Epithelial cell of esophagus (primary cell): ENCODE measurements at regions not wholly inside any gene's neighbourhood (a gene's known extent, or its start where the extent isn't known, plus 50 kb on each side); places are given as distances from the start of the nearest gene placed in this dataset.

Experiments
- DNase-seq: peaks from one replicate; pipeline ENCODE4 v3.0.0; 2010; ENCODE audit warnings: low read depth
- H3K4me3 ChIP-seq: 2 replicates; pipeline ENCODE4 v1.5.1; 2011; ENCODE audit warnings: mild to moderate bottlenecking, low read length, control low read depth
- TF ChIP-seq, protein P1 (sequence below): IDR thresholded peaks from 2 replicates; pipeline ENCODE4 v1.5.1; 2011; ENCODE audit warnings: low read depth, mild to moderate bottlenecking, low read length, control low read depth, inconsistent platforms; ENCODE audit not compliant: insufficient read depth; ENCODE audit errors: missing control alignments

GRCh38 chr14:44163946-44164345, 343.1 kb downstream of the FSCB start:
- peak; percentile 16 for DNase-seq
- H3K4me3 ChIP-seq, result no peak overlapping the region
- TF ChIP-seq, protein P1, sequence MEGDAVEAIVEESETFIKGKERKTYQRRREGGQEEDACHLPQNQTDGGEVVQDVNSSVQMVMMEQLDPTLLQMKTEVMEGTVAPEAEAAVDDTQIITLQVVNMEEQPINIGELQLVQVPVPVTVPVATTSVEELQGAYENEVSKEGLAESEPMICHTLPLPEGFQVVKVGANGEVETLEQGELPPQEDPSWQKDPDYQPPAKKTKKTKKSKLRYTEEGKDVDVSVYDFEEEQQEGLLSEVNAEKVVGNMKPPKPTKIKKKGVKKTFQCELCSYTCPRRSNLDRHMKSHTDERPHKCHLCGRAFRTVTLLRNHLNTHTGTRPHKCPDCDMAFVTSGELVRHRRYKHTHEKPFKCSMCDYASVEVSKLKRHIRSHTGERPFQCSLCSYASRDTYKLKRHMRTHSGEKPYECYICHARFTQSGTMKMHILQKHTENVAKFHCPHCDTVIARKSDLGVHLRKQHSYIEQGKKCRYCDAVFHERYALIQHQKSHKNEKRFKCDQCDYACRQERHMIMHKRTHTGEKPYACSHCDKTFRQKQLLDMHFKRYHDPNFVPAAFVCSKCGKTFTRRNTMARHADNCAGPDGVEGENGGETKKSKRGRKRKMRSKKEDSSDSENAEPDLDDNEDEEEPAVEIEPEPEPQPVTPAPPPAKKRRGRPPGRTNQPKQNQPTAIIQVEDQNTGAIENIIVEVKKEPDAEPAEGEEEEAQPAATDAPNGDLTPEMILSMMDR, result no peak

- no peak for DNase-seq
- TF ChIP-seq, protein P1, result no peak
- no peak overlapping the region for H3K4me3 ChIP-seq
These were observed 344.9 kb downstream of the FSCB start for GRCh38 chr14:44162197-44162596.

- TF ChIP-seq, protein P1, result no peak
- DNase-seq, result no peak
- no peak overlapping the region for H3K4me3 ChIP-seq
These were observed 352.2 kb downstream of the FSCB start for GRCh38 chr14:44154874-44155273.

GRCh38 chr14:44154446-44154845, 352.6 kb downstream of the FSCB start:
- DNase-seq, result no peak
- TF ChIP-seq, protein P1, result no peak
- no peak overlapping the region for H3K4me3 ChIP-seq

GRCh38 chr14:44151130-44151820, 355.8 kb downstream of the FSCB start:
- no peak overlapping the region for H3K4me3 ChIP-seq
- TF ChIP-seq, protein P1, result no peak
- no peak for DNase-seq

DNA sequence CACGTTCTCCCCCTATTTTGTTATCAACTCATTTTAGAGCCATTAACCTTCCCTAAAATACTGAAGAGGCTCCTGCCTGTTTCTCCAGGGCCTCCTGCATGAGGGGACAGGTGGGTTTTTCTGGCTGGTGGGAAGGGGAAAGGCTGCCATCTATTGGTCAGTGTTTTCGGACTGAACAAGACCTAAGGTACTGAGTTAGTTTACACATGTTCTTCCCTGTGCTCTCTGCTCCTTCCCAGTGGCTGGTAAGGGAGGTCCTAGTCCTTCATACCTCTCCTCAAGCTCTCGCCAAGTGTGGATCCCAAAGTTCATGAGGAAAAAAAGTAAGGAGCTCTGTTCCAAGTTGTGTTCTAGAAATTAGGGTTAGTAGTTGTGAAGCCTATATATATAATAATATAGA, 357.5 kb downstream of the FSCB start:
- peak; percentile 43 for DNase-seq
- TF ChIP-seq, protein P1, result peak; percentile 37
- H3K4me3 ChIP-seq, result no peak overlapping the region

- no peak overlapping the region for H3K4me3 ChIP-seq
- TF ChIP-seq, protein P1, result no peak
- no peak for DNase-seq
These were observed 365.1 kb downstream of the FSCB start for GRCh38 chr14:44142006-44142405.
